Endothelial cell (in vitro differentiated cells): ENCODE measurements at regions not wholly inside any gene's neighbourhood (a gene's known extent, or its start where the extent isn't known, plus 50 kb on each side); places are given as distances from the start of the nearest gene placed in this dataset.

Experiments used
- DNase-seq: peaks from one replicate; pipeline ENCODE4 v3.0.0; 2021; ENCODE audit warnings: low spot score
- H3K27ac Mint-ChIP-seq: one replicate; pipeline ENCODE4 v1.8.0; 2021; ENCODE audit warnings: mixed read lengths, inconsistent platforms; ENCODE audit not compliant: unreplicated experiment
- H3K27me3 Mint-ChIP-seq: one replicate; pipeline ENCODE4 v1.8.0; 2021; ENCODE audit warnings: mild to moderate bottlenecking, moderate library complexity, mixed read lengths, inconsistent platforms; ENCODE audit not compliant: unreplicated experiment
- H3K36me3 Mint-ChIP-seq: one replicate; pipeline ENCODE4 v1.8.0; 2021; ENCODE audit warnings: mild to moderate bottlenecking, low read depth, mixed read lengths, inconsistent platforms; ENCODE audit not compliant: unreplicated experiment
- H3K4me1 Mint-ChIP-seq: one replicate; pipeline ENCODE4 v1.8.0; 2021; ENCODE audit warnings: mild to moderate bottlenecking, mixed read lengths, inconsistent platforms; ENCODE audit not compliant: unreplicated experiment
- H3K4me3 Mint-ChIP-seq: one replicate; pipeline ENCODE4 v1.8.0; 2021; ENCODE audit warnings: mild to moderate bottlenecking, mixed read lengths, inconsistent platforms; ENCODE audit not compliant: unreplicated experiment
- H3K9me3 Mint-ChIP-seq: one replicate; pipeline ENCODE4 v1.8.0; 2021; ENCODE audit warnings: mixed read lengths, inconsistent platforms; ENCODE audit not compliant: unreplicated experiment
- TF ChIP-seq, protein P1 (sequence below): fragments of 200-600 bp; sonication (generic); IDR thresholded peaks from one replicate; pipeline ENCODE4 v1.5.0; 2021; ENCODE audit warnings: antibody characterized with exemption; ENCODE audit not compliant: unreplicated experiment

DNA sequence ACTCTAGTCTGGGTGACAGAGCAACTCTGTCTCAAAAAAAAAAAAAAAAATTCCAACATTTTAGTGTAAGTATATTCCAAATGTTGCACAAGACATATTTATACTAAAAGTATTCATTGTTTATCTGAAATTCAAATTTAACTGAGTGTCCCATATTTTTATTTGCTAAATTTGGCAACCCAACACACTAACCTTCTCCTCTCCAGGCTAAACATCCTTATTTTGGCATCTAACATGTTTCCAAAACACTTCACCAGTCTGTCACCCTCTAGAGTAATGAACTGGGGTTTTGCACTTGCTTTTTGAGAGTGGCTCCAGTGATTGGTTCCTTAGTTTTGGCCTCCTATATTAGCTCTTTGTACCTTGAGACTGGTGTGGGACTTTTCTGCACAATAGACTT is 243.4 kb upstream of the SALL1 start:
- no peaks in the 10 kb centered on the region for H3K9me3 Mint-ChIP-seq
- H3K4me3 Mint-ChIP-seq, result no peak overlapping the region
- H3K27ac Mint-ChIP-seq, result no peak overlapping the region
- no peaks in the 10 kb centered on the region for H3K27me3 Mint-ChIP-seq
- H3K36me3 Mint-ChIP-seq, result no peaks in the 10 kb centered on the region
- peaks cover 8% of the 10 kb centered on the region for H3K4me1 Mint-ChIP-seq
- no peak for DNase-seq
- TF ChIP-seq, protein P1, sequence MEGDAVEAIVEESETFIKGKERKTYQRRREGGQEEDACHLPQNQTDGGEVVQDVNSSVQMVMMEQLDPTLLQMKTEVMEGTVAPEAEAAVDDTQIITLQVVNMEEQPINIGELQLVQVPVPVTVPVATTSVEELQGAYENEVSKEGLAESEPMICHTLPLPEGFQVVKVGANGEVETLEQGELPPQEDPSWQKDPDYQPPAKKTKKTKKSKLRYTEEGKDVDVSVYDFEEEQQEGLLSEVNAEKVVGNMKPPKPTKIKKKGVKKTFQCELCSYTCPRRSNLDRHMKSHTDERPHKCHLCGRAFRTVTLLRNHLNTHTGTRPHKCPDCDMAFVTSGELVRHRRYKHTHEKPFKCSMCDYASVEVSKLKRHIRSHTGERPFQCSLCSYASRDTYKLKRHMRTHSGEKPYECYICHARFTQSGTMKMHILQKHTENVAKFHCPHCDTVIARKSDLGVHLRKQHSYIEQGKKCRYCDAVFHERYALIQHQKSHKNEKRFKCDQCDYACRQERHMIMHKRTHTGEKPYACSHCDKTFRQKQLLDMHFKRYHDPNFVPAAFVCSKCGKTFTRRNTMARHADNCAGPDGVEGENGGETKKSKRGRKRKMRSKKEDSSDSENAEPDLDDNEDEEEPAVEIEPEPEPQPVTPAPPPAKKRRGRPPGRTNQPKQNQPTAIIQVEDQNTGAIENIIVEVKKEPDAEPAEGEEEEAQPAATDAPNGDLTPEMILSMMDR, result no peak

DNA sequence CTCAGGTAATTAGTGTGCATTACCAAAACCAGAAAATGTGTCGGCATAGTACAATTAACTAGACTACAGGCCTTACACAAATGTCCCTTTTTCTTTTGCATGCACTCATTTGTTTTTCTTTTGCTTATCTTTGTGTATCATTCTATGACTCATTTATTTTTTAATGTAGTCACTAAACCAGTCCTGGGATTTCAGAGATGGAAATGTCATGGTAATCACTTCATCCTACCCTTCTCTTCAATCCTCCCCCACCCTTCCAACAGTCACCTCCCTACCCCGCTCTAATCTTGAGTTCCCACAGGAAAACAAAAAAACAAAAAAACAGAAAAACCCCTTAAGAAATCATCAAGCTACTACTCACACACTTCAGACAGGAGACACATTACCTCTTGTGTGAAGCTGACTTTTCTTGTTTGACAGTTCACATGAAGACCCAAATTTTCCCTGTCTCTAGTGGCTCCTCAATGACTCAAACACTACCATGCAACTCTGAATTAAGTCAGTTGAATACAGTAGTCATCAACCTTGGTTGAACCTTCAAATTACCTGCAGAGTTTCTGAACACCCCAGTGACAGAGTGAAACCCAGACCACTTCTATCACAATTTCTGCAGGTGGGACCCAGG is 242.4 kb upstream of the SALL1 start:
- H3K27me3 Mint-ChIP-seq, result no peaks in the 10 kb centered on the region
- H3K36me3 Mint-ChIP-seq, result no peaks in the 10 kb centered on the region
- TF ChIP-seq, protein P1, result no peak
- H3K4me3 Mint-ChIP-seq, result no peak overlapping the region
- H3K4me1 Mint-ChIP-seq, result peaks cover 8% of the 10 kb centered on the region
- no peaks in the 10 kb centered on the region for H3K9me3 Mint-ChIP-seq
- H3K27ac Mint-ChIP-seq, result no peak overlapping the region
- no peak for DNase-seq

DNA sequence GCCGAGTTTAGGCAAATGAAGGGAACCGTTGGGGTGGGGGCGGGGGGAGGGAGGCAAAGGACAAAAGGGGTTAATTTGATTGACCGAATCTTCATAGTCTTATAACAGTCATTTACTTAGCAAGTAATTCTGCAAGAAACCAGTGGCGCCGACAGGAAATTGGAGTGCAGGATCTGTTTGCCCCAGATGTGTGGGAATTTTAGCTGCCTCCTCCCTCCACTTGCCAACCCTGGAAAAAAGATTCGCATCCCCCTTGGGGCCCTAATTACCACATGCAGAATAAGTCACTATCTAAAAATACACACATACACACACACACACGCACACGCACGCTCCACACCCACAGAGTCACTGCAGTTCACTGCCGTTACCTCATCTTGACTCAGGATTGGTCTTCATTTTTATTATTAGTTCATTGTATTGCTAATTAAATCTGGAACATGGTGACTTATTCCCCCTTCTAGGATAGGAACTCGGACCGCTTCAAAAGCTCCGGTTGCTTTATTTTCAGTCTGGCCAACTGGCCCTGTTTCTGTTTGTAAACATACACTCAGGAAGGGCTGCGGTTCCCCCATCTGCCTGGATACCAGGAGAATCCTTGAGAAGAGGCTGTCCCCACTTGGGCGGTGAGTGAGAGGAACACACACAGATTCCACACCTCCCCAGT is 241.6 kb upstream of the SALL1 start:
- no peak overlapping the region for H3K4me3 Mint-ChIP-seq

DNA sequence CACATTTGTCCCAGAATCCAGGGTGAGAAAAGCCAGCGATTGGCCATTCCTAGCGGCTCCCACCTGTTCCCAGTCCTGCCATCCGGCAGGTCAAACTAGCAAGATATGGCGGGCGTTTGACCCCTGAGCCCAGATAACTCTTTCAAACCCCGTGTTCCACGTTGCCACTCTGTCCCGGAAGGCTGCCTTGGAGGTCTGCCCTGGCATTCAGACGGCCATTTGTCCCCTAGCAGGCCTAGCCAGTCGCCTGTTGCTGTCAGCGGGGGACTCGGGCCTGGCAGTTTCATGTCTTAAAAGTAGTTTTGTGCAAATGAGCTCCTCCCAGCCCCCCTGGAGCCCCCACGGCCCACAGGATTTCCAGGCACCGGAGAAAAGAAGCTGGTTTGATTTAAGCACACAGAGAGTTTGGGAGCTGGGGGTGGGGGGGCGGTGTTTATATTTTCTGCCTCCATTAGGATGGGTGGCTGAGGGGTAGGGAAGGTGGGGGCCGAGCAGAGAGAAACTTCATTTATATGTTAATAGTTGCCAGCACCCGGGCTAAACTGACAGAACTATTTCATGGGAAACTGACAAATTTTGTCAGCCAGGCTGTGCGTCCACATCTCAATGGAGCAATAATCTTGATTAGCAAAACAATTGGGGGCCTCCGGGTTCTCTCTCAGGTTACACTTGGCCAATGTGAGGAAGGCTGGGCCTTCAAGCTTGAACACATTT is 240.9 kb upstream of the SALL1 start:
- no peak for DNase-seq
- H3K4me3 Mint-ChIP-seq, result no peak overlapping the region
- no peaks in the 10 kb centered on the region for H3K27me3 Mint-ChIP-seq
- no peaks in the 10 kb centered on the region for H3K9me3 Mint-ChIP-seq
- no peak overlapping the region for H3K27ac Mint-ChIP-seq
- no peaks in the 10 kb centered on the region for H3K36me3 Mint-ChIP-seq
- peaks cover 8% of the 10 kb centered on the region for H3K4me1 Mint-ChIP-seq
- TF ChIP-seq, protein P1, result no peak

More for the DNA sequence above, 241.6 kb upstream of the SALL1 start:
- Mint-ChIP-seq H3K27ac (no peak overlapping the region), H3K9me3 (no peaks in the 10 kb centered on the region), H3K36me3 (no peaks in the 10 kb centered on the region), H3K4me1 (peaks cover 8% of the 10 kb centered on the region), H3K27me3 (no peaks in the 10 kb centered on the region)
- no peak for DNase-seq
- TF ChIP-seq, protein P1, result no peak

DNA sequence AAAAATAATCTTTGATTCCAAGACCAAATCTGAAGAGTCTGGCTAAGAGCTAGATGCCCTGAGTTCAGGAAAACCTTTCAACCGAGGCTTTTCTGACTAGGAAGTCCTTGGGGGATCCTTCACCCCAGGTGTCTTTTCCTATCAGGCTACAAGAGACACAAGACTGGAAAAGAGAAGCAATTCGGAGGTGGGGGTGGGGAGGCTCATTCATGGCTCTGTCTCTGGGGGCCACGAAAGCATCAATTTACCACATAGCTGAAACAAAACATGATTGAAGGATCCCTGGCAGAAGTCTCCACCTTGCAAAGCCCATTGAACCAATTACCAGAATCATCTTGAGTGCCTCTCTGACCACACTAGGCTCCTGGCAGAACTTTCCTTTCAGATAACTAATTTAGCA is 239.8 kb upstream of the SALL1 start:
- peaks cover 13% of the 10 kb centered on the region for H3K4me1 Mint-ChIP-seq
- H3K27ac Mint-ChIP-seq, result no peak overlapping the region
- no peak overlapping the region for H3K4me3 Mint-ChIP-seq
- no peaks in the 10 kb centered on the region for H3K9me3 Mint-ChIP-seq
- TF ChIP-seq, protein P1, result no peak
- no peak for DNase-seq
- H3K36me3 Mint-ChIP-seq, result no peaks in the 10 kb centered on the region
- H3K27me3 Mint-ChIP-seq, result no peaks in the 10 kb centered on the region
